HEK293T (cell line): ENCODE measurements at regions not wholly inside any gene's neighbourhood (a gene's known extent, or its start where the extent isn't known, plus 50 kb on each side); places are given as distances from the start of the nearest gene placed in this dataset.

Experiments
- CTCF ChIA-PET: fragments of 350-600 bp; formaldehyde crosslinking; extraction: SDS; loops from one replicate; lab custom pipeline; 2021; ENCODE audit warnings: antibody characterized with exemption, inconsistent platforms; lab: Yijun Ruan, JAX
- POLR2A ChIA-PET: fragments of 350-600 bp; formaldehyde crosslinking; extraction: SDS; loops from one replicate; lab custom pipeline; 2020; ENCODE audit warnings: antibody characterized with exemption, inconsistent platforms; lab: Yijun Ruan, JAX
- DNase-seq: peaks from one replicate; pipeline ENCODE4 v3.0.0; 2012; ENCODE audit warnings: mixed read lengths; ENCODE audit errors: extremely low spot score
- ARNT ChIP-seq: fragments of 450-650 bp; IDR thresholded peaks from 2 replicates; pipeline ENCODE4 v1.6.1; 2017; ENCODE audit warnings: mild to moderate bottlenecking
- BHLHE40 ChIP-seq: fragments of 450-650 bp; IDR thresholded peaks from 2 replicates; pipeline ENCODE4 v1.6.1; 2016; ENCODE audit warnings: mild to moderate bottlenecking, moderate library complexity, borderline replicate concordance
- CTBP1 ChIP-seq: fragments of 450-650 bp; IDR thresholded peaks from 2 replicates; pipeline ENCODE4 v1.6.1; 2016; ENCODE audit warnings: borderline replicate concordance
- ELF4 ChIP-seq: fragments of 450-650 bp; IDR thresholded peaks from 2 replicates; pipeline ENCODE4 v1.6.1; 2017; ENCODE audit warnings: antibody characterized with exemption
- FOXA1 ChIP-seq: fragments of 450-650 bp; IDR thresholded peaks from 2 replicates; pipeline ENCODE4 v1.6.1; 2016; ENCODE audit warnings: mild to moderate bottlenecking
- FOXK2 ChIP-seq: fragments of 450-650 bp; IDR thresholded peaks from 2 replicates; pipeline ENCODE4 v1.6.1; 2016; ENCODE audit warnings: mild to moderate bottlenecking
- FOXM1 ChIP-seq: fragments of 450-650 bp; IDR thresholded peaks from 2 replicates; pipeline ENCODE4 v1.6.1; 2017; ENCODE audit warnings: mild to moderate bottlenecking, borderline replicate concordance
- HDGF ChIP-seq: fragments of 450-650 bp; IDR thresholded peaks from 2 replicates; pipeline ENCODE4 v1.6.1; 2017; ENCODE audit warnings: antibody characterized with exemption, borderline replicate concordance
- L3MBTL2 ChIP-seq: fragments of 450-650 bp; conservative IDR thresholded peaks from 2 replicates; pipeline ENCODE4 v1.6.1; 2016; ENCODE audit warnings: mild to moderate bottlenecking
- LEF1 ChIP-seq: fragments of 450-650 bp; IDR thresholded peaks from 2 replicates; pipeline ENCODE4 v1.6.1; 2017; ENCODE audit warnings: mild to moderate bottlenecking, borderline replicate concordance
- NFRKB ChIP-seq: fragments of 450-650 bp; IDR thresholded peaks from 2 replicates; pipeline ENCODE4 v1.6.1; 2016; ENCODE audit warnings: mild to moderate bottlenecking, moderate library complexity
- SP1 ChIP-seq: fragments of 450-650 bp; IDR thresholded peaks from 2 replicates; pipeline ENCODE4 v1.6.1; 2017
- SUZ12 ChIP-seq: fragments of 450-650 bp; IDR thresholded peaks from 2 replicates; pipeline ENCODE4 v1.6.1; 2016; ENCODE audit warnings: mild to moderate bottlenecking
- TARDBP ChIP-seq: fragments of 450-650 bp; IDR thresholded peaks from 2 replicates; pipeline ENCODE4 v1.6.1; 2016
- ZNF384 ChIP-seq: fragments of 450-650 bp; IDR thresholded peaks from 2 replicates; pipeline ENCODE4 v1.6.1; 2016
- TF ChIP-seq, protein P1 (sequence below): fragments of 450-650 bp; IDR thresholded peaks from 2 replicates; pipeline ENCODE4 v1.6.1; 2016

DNA sequence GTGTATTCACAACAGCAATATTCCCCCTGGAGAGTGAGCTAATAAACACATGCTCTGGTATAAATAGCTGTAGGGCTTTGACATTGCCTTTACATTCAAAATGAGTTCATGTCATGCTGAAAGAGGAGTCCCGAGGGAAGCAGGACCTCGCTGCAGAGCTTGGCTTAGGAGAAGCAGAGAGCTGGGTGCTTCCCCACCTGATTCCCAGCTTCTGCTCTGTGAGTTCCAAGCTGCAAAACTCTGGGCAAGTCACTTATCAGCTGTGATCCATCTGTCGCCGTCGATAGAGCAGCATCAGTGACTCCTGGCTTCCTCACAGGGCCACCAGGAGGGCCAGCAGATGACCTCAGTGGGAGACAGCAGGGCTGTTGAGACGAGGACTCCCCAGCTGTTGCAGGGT is 241.8 kb downstream of the ANKRD60 start:
- DNase-seq = no peak
- ChIA-PET POLR2A (no interaction called here), CTCF (interaction anchor here (0.6 kb wide), 1 partner anchor 304 kb away, joined by 4 read pairs; no protein-coding TSS in a partner anchor)
- TF ChIP-seq SP1 = no peak
- TF ChIP-seq ZNF384 = no peak
- TF ChIP-seq, protein P1, sequence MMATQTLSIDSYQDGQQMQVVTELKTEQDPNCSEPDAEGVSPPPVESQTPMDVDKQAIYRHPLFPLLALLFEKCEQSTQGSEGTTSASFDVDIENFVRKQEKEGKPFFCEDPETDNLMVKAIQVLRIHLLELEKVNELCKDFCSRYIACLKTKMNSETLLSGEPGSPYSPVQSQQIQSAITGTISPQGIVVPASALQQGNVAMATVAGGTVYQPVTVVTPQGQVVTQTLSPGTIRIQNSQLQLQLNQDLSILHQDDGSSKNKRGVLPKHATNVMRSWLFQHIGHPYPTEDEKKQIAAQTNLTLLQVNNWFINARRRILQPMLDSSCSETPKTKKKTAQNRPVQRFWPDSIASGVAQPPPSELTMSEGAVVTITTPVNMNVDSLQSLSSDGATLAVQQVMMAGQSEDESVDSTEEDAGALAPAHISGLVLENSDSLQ = no peak
- no peak for TF ChIP-seq NFRKB
- TF ChIP-seq ARNT = no peak
- no peak for TF ChIP-seq BHLHE40

GRCh38 chr20:57985278-57985677 is 243.2 kb downstream of the ANKRD60 start:
- CTCF ChIA-PET = no interaction called here
- POLR2A ChIA-PET = no interaction called here
- DNase-seq = no peak
- TF ChIP-seq ARNT = no peak
- TF ChIP-seq L3MBTL2 = no peak
- no peak for TF ChIP-seq CTBP1
- no peak for TF ChIP-seq LEF1
- TF ChIP-seq, protein P1 = no peak
- no peak for TF ChIP-seq NFRKB
- TF ChIP-seq FOXM1 = no peak
- TF ChIP-seq BHLHE40 = no peak
- no peak for TF ChIP-seq TARDBP
- TF ChIP-seq FOXA1 = no peak
- no peak for TF ChIP-seq HDGF
- TF ChIP-seq ZNF384 = no peak
- TF ChIP-seq FOXK2 = no peak
- no peak for TF ChIP-seq SUZ12
- TF ChIP-seq SP1 = no peak
- no peak for TF ChIP-seq ELF4

GRCh38 chr20:57983082-57983481 is 245.4 kb downstream of the ANKRD60 start:
- CTCF ChIA-PET = no interaction called here
- no peak for TF ChIP-seq FOXM1
- TF ChIP-seq CTBP1 = no peak
- TF ChIP-seq ARNT = no peak
- TF ChIP-seq SUZ12 = no peak
- TF ChIP-seq FOXA1 = no peak
- DNase-seq = no peak
- POLR2A ChIA-PET = no interaction called here

GRCh38 chr20:57980506-57980905 is 247.9 kb downstream of the ANKRD60 start:
- ChIA-PET CTCF (no interaction called here), POLR2A (no interaction called here)
- TF ChIP-seq ARNT (no peak), LEF1 (no peak), L3MBTL2 (no peak), CTBP1 (no peak), SUZ12 (no peak), TARDBP (no peak), FOXK2 (no peak), HDGF (no peak), NFRKB (no peak), FOXA1 (no peak), SP1 (no peak), ZNF384 (no peak), ELF4 (no peak), BHLHE40 (no peak), FOXM1 (no peak)
- TF ChIP-seq, protein P1 = no peak
- no peak for DNase-seq

DNA sequence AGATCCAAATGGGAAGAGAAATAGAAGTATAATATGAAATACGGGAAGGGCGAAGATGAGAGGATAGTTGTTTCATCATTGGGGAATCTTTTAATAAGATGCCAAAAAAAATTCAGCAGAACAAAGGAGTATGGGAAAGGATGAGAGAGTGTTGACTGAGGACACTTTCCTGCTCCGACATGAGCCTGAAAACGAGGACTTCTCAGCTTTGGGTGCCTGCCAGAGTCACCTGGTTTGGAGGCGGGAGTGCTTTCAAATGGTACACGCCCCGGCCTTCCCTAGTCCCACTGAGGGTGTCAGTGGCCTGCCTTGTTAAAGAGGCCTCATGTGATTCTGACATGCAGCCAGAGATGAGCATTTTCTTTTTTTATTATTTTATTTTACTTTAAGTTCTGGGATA is 250.9 kb downstream of the ANKRD60 start:
- DNase-seq = no peak
- POLR2A ChIA-PET = no interaction called here
- TF ChIP-seq ARNT = no peak
- TF ChIP-seq TARDBP = no peak
- no peak for TF ChIP-seq LEF1
- no peak for TF ChIP-seq NFRKB
- no peak for TF ChIP-seq ZNF384
- no peak for TF ChIP-seq FOXA1
- TF ChIP-seq CTBP1 = no peak
- TF ChIP-seq, protein P1 = no peak
- no peak for TF ChIP-seq BHLHE40
- TF ChIP-seq ELF4 = no peak
- TF ChIP-seq FOXM1 = no peak
- no peak for TF ChIP-seq HDGF
- CTCF ChIA-PET = no interaction called here

DNA sequence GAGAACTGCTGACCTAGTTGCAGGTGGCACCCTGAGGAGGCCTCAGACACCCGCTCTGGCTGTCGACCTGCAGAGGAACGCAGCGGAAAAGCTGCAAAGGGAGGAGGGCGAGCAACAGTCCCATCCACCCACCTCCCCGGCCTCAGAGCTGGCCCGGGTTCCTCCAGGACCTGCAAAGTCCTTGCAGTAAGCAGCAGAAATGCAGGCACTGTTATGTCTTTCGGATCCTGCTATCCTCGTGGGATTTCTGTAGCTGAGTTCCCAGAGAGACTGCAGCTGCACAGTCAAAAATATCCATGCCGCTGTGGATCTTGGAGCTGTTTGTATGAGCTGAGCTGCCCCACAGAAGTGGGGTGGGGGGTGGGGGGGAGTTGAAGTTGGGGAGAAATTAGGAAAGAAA is 251.3 kb downstream of the ANKRD60 start:
- ChIA-PET CTCF (no interaction called here), POLR2A (no interaction called here)
- TF ChIP-seq ELF4 = no peak
- TF ChIP-seq SP1 = no peak
- TF ChIP-seq LEF1 = no peak
- TF ChIP-seq, protein P1 = no peak
- TF ChIP-seq BHLHE40 = no peak
- no peak for TF ChIP-seq HDGF
- TF ChIP-seq L3MBTL2 = no peak
- no peak for TF ChIP-seq CTBP1
- TF ChIP-seq FOXA1 = no peak
- TF ChIP-seq FOXM1 = no peak
- TF ChIP-seq ZNF384 = no peak
- TF ChIP-seq SUZ12 = no peak
- DNase-seq = no peak
